ENCODE measurements at regions not wholly inside any gene's neighbourhood (a gene's known extent, or its start where the extent isn't known, plus 50 kb on each side); places are given as distances from the start of the nearest gene placed in this dataset.

GRCh38 chr18:66066191-66066590 is 315.4 kb downstream of the CDH7 start:
- TF ChIP-seq NFIC (IDR thresholded peaks at IDR 0.05): no peak
- no peak for TF ChIP-seq FOXM1 (IDR thresholded peaks at IDR 0.05; ENCODE audit: borderline replicate concordance, low read depth)
- TF ChIP-seq RAD21 (IDR thresholded peaks at IDR 0.05; ENCODE audit: low read depth): no peak

GRCh38 chr18:66048406-66048805 is 297.6 kb downstream of the CDH7 start:
- TF ChIP-seq YY1 (IDR thresholded peaks at IDR 0.05; ENCODE audit: low read depth) (no peak), NFIC (IDR thresholded peaks at IDR 0.05) (no peak)

- TF ChIP-seq TCF12 (IDR thresholded peaks at IDR 0.05; ENCODE audit: low read depth) (no peak), NFIC (IDR thresholded peaks at IDR 0.05) (no peak), EGR1 (IDR thresholded peaks at IDR 0.05) (no peak), CREB1 (IDR thresholded peaks at IDR 0.05; ENCODE audit: low read depth) (no peak), EP300 (IDR thresholded peaks at IDR 0.05; ENCODE audit: borderline replicate concordance) (no peak), MAX (IDR thresholded peaks at IDR 0.05) (no peak), CEBPB (IDR thresholded peaks at IDR 0.05) (no peak), USF1 (IDR thresholded peaks at IDR 0.05) (no peak), TEAD4 (IDR thresholded peaks at IDR 0.05) (no peak), FOXM1 (IDR thresholded peaks at IDR 0.05; ENCODE audit: borderline replicate concordance, low read depth) (no peak)
Observed at GRCh38 chr18:66046032-66046602, 295.3 kb downstream of the CDH7 start.

GRCh38 chr18:66043009-66043408 is 292.2 kb downstream of the CDH7 start:
- no peak for TF ChIP-seq CREB1 (IDR thresholded peaks at IDR 0.05; ENCODE audit: low read depth)
- no peak for TF ChIP-seq MAX (IDR thresholded peaks at IDR 0.05)
- no peak for TF ChIP-seq CEBPB (IDR thresholded peaks at IDR 0.05)
- TF ChIP-seq USF1 (IDR thresholded peaks at IDR 0.05): no peak
- no peak for TF ChIP-seq TCF12 (IDR thresholded peaks at IDR 0.05; ENCODE audit: low read depth)
- no peak for TF ChIP-seq EGR1 (IDR thresholded peaks at IDR 0.05)
- no peak for TF ChIP-seq ZBTB7A (IDR thresholded peaks at IDR 0.05; ENCODE audit: low read depth)
- TF ChIP-seq NFIC (IDR thresholded peaks at IDR 0.05): no peak
- no peak for TF ChIP-seq RAD21 (IDR thresholded peaks at IDR 0.05; ENCODE audit: low read depth)
- no peak for TF ChIP-seq EP300 (IDR thresholded peaks at IDR 0.05; ENCODE audit: borderline replicate concordance)
- TF ChIP-seq YY1 (IDR thresholded peaks at IDR 0.05; ENCODE audit: low read depth): no peak
- TF ChIP-seq FOXM1 (IDR thresholded peaks at IDR 0.05; ENCODE audit: borderline replicate concordance, low read depth): no peak
- no peak for TF ChIP-seq TAF1 (IDR thresholded peaks at IDR 0.05; ENCODE audit: low read depth)
- TF ChIP-seq REST (IDR thresholded peaks at IDR 0.05; ENCODE audit: low read depth): no peak
- TF ChIP-seq TEAD4 (IDR thresholded peaks at IDR 0.05): no peak

- TF ChIP-seq REST (IDR thresholded peaks at IDR 0.05; ENCODE audit: low read depth) (no peak), TAF1 (IDR thresholded peaks at IDR 0.05; ENCODE audit: low read depth) (no peak), RAD21 (IDR thresholded peaks at IDR 0.05; ENCODE audit: low read depth) (no peak), CREB1 (IDR thresholded peaks at IDR 0.05; ENCODE audit: low read depth) (no peak), ZBTB7A (IDR thresholded peaks at IDR 0.05; ENCODE audit: low read depth) (no peak), EP300 (IDR thresholded peaks at IDR 0.05; ENCODE audit: borderline replicate concordance) (no peak), MAX (IDR thresholded peaks at IDR 0.05) (no peak), NFIC (IDR thresholded peaks at IDR 0.05) (no peak), USF1 (IDR thresholded peaks at IDR 0.05) (no peak), TCF12 (IDR thresholded peaks at IDR 0.05; ENCODE audit: low read depth) (no peak), YY1 (IDR thresholded peaks at IDR 0.05; ENCODE audit: low read depth) (no peak), CEBPB (IDR thresholded peaks at IDR 0.05) (no peak), FOXM1 (IDR thresholded peaks at IDR 0.05; ENCODE audit: borderline replicate concordance, low read depth) (no peak)
Observed at GRCh38 chr18:66013969-66014368, 263.2 kb downstream of the CDH7 start.

GRCh38 chr18:66011916-66012315 is 261.1 kb downstream of the CDH7 start:
- TF ChIP-seq TEAD4 (IDR thresholded peaks at IDR 0.05) (no peak), CEBPB (IDR thresholded peaks at IDR 0.05) (no peak), EP300 (IDR thresholded peaks at IDR 0.05; ENCODE audit: borderline replicate concordance) (no peak), RAD21 (IDR thresholded peaks at IDR 0.05; ENCODE audit: low read depth) (no peak), EGR1 (IDR thresholded peaks at IDR 0.05) (no peak), USF1 (IDR thresholded peaks at IDR 0.05) (no peak), FOXM1 (IDR thresholded peaks at IDR 0.05; ENCODE audit: borderline replicate concordance, low read depth) (no peak), MAX (IDR thresholded peaks at IDR 0.05) (no peak), REST (IDR thresholded peaks at IDR 0.05; ENCODE audit: low read depth) (no peak), ZBTB7A (IDR thresholded peaks at IDR 0.05; ENCODE audit: low read depth) (no peak), TAF1 (IDR thresholded peaks at IDR 0.05; ENCODE audit: low read depth) (no peak), TCF12 (IDR thresholded peaks at IDR 0.05; ENCODE audit: low read depth) (no peak), NFIC (IDR thresholded peaks at IDR 0.05) (no peak), YY1 (IDR thresholded peaks at IDR 0.05; ENCODE audit: low read depth) (no peak), CREB1 (IDR thresholded peaks at IDR 0.05; ENCODE audit: low read depth) (no peak)
